CMK (cell line): ENCODE measurements at regions not wholly inside any gene's neighbourhood (a gene's known extent, or its start where the extent isn't known, plus 50 kb on each side); places are given as distances from the start of the nearest gene placed in this dataset.
A peak's percentile ranks its signal among the peaks of the same experiment; 100 is the strongest.
"Not testable (repeated sequence)": the region's sequence is repeated elsewhere in the genome, so short reads cannot be mapped to it uniquely, and the experiment has no call there.

Source experiments
- DNase-seq: peaks from one replicate; pipeline ENCODE4 v3.0.0-alpha.2; 2010; ENCODE audit warnings: low read depth

DNA sequence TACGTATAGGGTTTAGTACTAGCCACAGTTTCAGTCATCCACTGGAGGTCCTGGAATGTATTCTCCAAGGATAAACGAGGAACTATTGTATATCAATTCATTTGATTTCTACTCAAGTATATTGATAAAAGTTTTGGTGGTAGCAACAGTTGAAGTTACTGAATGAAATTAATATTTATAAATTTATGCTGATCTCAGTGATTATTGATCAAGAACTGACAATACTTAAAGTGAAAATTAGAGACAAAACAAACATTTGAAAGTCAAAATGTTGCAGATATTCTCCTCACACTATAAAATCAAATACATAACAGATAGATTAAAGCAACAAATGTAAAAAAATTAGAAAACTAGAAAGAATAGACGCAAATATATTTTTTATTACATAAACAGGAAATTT, 150.9 kb upstream of the SLC35G4 start:
- DNase-seq, result no peak

DNA sequence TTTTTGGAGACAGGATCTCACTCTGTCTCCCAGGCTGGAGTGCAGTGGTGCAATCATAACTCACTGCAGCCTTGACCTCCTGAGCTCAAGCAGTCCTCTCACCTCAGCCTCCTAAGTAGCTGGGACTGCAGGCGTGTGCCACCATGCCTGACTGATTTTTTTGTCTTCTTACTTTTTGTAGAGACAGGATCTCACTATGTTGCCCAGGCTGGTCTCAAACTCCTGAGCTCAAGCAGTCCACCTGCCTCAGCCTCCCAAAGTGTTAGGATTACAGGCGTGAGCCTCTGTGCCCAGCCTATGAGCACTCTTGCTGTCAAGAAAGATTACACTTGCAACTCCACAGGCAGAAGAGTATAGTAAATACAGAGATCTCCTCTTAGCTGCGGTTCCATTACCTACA, 151.5 kb upstream of the SLC35G4 start:
- DNase-seq, result not testable (repeated sequence)

- DNase-seq, result no peak
Measured at GRCh38 chr18:11454040-11454439, 155.4 kb upstream of the SLC35G4 start.

DNA sequence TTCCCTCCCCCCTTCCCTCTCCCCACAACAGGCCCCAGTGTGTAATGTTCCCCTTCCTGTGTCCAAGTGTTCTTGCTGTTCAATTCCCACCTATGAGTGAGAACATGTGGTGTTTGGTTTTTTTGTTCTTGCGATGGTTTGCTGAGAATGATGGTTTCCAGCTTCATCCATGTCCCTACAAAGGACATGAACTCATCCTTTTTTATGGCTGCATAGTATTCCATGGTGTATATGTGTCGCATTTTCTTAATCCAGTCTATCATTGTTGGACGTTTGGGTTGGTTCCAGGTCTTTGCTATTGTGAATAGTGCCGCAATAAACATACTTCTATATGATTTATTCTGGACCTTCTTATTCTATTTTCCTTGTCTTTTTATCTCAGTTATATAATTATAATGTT, 165.2 kb upstream of the SLC35G4 start:
- not testable (repeated sequence) for DNase-seq

DNA sequence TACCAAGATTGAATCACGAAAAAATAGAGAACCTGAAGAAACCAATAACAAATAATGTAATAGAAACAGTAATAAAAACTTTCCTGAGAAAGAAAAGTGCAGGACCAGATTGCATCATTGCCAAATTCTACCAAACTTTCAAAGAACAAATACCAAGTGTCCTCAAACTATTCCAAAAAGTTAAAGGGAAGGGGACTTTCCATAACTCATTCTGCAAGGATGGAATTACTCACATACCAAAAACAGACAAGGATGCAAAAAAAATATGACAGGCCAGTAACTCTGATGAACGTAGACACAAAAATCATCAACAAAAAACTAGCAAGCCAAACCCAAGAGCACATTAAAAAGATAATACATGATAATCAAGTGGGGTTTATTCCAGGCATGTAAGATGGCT, 172.3 kb upstream of the SLC35G4 start:
- DNase-seq, result no peak

DNA sequence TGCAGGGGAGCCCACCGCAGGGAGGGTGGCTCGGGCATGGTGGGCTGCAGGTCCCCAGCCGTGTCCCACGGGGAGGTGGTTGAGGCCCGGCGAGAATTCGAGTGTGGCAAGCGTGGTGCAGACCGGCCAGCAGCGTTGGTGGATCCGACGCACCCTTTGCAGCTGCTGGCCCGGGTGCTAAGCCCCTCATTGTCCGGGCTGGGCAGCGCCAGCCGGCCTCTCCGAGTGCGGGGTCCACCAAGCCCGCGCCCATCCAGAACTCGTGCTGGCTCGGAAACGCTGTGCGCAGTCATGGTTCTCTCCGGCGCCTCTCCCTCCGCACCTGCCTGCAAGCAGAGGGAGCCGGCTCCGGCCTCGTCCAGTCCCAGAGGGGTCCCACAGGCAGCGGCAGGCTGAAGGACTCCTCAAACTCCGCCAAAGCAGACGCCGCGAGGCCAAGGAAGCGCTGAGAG, 177.0 kb upstream of the SLC35G4 start:
- no peak for DNase-seq

- no peak for DNase-seq
Measured at GRCh38 chr18:11429876-11430275, 179.5 kb upstream of the SLC35G4 start.

GRCh38 chr18:11425211-11425610, 184.2 kb upstream of the SLC35G4 start:
- DNase-seq, result no peak

GRCh38 chr18:11419338-11419737, 190.1 kb upstream of the SLC35G4 start:
- no peak for DNase-seq

DNA sequence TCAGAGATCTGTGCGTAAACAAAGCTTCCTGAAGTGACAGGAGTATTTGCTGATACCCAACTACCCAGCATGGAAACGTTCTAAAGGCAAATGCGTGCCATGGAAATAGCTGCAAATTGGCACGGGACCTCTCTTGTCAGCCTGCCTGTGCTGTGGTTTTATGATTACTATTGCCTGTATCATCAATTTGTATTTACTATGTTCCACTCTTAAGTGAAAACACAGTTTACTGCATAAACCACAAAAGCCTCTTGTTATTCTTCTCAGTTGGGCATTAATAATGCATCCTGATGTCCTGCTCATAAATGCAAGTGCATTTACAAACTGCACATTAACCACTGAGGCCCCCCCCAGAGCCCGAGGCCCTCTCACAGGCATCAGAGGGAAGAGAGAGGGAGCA, 196.6 kb upstream of the SLC35G4 start:
- DNase-seq, result no peak

- DNase-seq, result no peak
Measured at GRCh38 chr18:11411048-11411447, 198.3 kb upstream of the SLC35G4 start.

DNA sequence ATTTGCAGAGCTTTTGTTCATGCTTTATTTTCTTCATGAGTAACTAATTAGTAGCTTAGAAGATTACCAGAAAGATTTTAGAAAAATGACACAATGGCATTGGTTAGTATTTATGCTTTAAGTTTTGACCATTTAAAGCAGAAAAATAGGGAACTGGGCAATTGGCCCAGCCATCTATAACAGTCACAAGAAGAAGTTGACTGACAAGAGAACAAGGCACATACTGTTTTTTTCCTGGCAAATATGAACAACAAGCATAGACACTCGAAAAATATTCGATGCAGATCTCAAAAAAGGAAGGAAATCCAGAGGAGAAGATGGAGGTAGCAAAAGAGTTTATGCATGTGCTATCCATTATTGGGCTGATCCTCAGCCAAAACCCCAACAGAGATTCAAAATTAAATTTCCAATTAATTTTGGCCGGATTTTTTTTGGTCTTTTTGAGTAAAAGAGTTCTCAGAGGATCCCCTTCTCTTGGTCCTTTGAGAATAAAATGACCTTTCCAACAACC, 200.8 kb upstream of the SLC35G4 start:
- no peak for DNase-seq

GRCh38 chr18:11407940-11408339, 201.5 kb upstream of the SLC35G4 start:
- DNase-seq, result no peak

- no peak for DNase-seq
Measured at GRCh38 chr18:11405804-11406203, 203.6 kb upstream of the SLC35G4 start.

DNA sequence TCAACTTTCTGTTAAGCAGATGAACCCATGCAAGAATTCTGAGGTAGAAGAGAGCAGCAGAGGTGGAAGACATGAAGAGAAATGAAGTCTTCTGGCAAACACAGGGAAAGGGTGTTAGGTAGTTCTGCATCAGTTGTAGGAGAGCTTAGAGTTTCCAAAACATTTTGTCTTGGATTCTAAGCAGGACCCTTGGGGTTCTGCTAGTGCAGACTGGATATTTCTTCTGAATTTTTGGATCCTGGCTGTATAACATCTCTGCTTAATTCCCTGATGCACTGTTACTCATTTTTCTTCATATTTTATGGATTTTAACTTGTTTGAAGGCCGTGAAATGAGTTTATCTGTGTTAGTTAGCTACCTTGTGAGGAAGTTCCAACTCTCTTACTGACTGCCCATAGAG, 208.7 kb upstream of the SLC35G4 start:
- no peak for DNase-seq

- no peak for DNase-seq
Measured at GRCh38 chr18:11398625-11399024, 210.8 kb upstream of the SLC35G4 start.

- DNase-seq, result no peak
Measured at GRCh38 chr18:11392980-11393885, 216.2 kb upstream of the SLC35G4 start.

GRCh38 chr18:11392292-11392691, 217.1 kb upstream of the SLC35G4 start:
- no peak for DNase-seq

DNA sequence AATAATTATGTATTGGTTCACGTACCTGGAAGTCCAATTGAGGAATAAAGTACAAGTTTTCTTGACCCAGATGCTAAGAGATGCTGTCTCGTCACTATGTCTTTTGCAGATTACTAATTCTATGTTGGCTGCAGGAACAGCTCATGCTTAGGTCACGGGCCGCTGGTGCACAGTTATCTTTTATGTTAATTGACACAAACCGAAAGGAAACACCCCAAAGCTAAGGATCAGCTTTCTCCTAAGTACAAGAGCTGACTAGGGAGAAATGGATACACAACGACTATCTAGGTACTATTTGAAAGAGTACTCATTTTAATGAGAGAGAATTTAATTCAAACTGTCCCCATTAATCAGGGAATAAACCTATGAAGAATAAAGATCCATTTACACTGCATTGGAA, 217.7 kb upstream of the SLC35G4 start:
- no peak for DNase-seq

GRCh38 chr18:11388755-11389680, 220.4 kb upstream of the SLC35G4 start:
- DNase-seq, result no peak

- DNase-seq, result peak; percentile 27
Measured at GRCh38 chr18:11387880-11388279, 221.5 kb upstream of the SLC35G4 start.

- no peak for DNase-seq
Measured at GRCh38 chr18:11383381-11383780, 226.0 kb upstream of the SLC35G4 start.

DNA sequence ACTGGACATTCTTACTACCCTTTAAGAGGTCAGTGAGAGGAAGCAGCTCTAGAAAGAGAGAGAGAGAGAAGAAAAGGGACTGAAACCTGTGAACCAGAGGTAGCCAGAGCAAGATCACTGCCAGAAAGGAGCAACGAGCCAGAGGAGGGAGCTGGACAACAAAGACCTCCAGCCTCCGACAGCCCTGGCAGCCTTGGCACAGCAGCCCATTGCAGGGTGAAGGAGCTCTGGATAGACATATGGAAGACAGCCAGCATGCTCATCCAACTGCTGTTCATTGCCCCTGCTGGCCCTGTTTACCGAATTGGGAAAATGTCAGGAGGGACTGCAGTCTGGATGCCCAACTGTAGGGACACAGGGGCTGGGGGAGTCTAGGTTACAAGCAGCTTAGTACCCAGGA, 228.4 kb upstream of the SLC35G4 start:
- no peak for DNase-seq
